ENCODE measurements at regions not wholly inside any gene's neighbourhood (a gene's known extent, or its start where the extent isn't known, plus 50 kb on each side); places are given as distances from the start of the nearest gene placed in this dataset.

DNA sequence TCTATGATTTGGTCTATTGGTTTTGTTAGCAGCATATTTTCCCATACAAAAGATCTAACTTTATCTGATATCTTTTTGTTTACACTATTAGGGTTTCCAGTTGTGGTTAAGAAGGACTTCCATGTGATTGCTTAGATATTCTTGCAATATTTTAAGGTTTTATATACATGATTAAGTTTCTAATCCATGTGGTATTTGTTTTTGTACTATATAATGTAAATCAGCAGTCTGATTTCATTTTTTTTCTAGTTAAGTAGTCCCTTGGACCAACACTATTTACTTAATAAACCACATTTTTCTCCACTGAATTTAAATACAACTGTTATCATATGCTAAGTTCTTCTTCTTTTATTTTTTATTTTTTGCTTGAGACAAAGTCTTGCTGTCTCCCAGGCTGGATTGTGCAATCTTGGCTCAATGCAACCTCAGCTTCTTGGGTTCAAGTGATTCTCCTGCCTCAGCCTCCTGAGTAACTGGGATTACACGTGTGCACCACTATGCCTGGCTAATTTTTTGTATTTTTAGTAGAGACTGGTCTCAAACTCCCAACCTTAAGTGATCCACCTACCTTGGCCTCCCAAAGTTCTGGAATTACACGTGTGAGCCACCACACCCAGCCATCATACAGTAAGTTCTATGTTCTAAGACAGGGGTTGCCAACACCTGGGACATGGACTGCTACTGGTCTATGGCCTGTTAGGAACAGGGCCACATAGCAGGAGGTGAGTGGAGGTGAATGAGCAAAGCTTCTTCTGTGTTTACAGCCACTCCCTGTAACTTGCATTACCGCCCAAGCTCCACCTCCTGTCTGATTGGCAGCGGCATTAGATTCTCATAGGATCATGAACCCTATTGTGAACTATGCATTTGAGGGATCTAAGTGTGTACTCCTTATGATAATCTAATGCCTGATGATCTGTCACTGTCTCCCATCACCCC, 58.5 kb upstream of the RAB27B start:
- no peak for DNase-seq (ENCODE audit: low read depth in 2 of 2)

DNA sequence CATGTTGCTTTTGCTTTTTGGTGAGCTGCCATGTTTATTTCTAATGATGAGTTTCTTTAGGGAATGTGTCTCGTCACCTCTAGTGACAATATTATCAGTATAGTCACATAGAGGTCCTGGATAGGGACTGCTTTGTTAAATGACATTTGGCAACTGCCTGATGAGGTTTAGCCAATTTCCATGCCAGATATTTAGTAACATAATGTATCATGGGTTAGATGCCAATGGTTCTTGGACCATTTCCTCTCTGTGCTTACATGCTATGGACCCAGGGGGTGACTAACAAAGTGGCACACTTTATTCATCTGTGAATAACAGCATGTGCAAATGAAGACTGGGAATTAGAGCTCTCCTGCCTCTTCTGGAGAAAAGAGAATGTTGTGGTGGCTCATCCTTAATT, 56.2 kb upstream of the RAB27B start:
- no peak for DNase-seq (ENCODE audit: low read depth in 2 of 2)

DNA sequence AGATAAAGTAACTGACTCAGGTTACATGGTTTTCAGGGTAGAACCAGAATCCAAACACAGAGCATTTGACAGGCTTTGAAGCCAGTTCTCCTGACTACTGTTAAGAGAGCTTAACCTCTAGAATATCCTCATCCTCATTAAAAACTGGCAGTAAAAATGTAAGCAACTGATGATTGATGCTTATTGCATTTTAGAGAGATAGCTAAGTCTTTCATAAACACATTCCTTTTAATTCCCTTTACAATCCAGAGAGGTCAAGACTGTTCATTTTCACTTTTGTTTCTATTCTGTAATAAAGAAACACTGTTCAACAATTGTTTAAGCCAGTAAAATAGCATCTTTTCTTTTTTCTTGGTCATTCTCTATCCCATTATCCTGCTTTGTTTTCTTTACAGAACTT, 53.9 kb upstream of the RAB27B start:
- peak in 1 of 2 donors; percentile 7 for DNase-seq (ENCODE audit: low read depth in 2 of 2)

DNA sequence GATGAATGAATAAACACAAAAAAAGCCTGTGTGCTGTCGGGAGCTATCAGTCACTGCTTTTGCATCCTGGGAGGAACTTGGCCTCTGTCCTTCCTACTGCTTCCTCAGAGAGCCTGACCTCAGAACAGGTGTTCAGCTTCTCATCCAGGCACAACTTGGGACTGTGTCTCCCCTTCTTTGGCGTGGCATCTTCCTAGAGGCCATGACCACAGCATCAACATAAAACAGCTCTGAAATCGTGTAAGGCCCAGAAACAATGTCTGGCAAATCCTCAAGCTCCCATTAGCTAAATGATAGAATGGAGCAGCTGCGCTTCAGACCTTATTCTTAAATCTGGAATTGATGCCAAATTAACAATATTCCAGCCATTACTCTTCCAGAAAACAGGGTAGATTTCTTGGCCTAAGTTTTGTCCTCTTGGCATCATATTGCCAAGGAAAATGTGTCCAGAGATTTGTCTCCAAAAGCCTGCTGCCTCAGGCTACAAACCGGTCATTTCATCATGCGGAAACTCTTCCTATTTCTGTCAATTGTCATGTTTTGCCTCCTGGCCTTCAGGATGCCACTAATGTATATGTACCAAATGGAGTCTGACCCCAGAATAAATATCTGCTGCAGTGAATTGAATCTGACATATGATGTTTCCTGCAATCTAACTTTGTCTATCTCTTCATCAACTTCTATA, 53.2 kb upstream of the RAB27B start:
- peak in 1 of 2 donors; percentile 34 for DNase-seq (ENCODE audit: low read depth in 2 of 2)

DNA sequence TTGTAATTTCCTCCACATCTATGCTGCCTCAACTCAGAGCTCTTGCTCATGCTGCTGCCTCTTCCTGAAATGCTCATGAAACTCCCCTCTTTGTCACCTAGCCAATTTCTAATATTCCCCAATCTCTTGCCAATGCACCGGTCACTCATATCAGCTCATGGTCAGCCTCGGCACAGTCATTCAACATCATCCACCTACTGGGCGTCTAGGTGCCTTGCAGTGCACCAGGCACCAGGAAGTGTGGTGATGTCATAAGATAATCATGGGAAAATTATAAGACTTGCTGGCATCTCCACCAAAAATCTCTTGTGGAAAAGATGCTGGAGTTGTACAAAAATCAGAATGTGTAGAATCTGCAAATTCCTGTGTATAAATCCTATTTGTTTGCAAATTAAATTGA, 52.6 kb upstream of the RAB27B start:
- DNase-seq (ENCODE audit: low read depth in 2 of 2), result peak; percentile 10 to 91

DNA sequence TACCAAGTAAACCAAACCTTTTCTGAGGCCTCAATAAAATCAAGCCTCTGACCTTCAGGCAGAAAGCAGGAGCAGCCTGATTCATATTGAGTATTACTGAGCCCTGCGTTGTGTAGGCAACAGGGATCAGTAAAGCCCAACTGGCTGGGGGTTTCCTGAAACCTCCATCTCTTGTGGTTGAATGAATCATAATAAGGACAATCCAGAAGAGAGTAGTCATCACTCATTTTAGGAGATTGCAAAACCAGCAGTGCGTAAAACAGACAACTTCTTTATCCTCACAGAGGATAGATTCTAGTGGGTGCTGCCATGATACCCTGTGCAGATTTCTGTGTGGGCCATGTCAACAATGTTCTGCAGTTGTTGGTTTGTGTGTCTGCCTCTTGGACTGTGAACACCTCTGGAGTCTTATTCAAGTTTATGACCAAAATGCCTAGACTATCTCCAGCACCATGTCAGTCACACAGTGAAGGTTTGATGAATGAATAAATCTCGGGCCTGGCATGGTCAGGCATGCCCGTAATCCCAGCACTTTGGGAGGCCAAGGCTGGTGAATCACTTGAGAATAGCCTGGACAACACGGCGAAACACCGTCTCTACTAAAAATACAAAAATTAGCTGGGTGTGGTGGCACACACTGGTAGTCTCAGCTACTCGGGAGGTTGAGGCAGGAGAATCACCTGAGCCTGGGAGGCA, 51.8 kb upstream of the RAB27B start:
- DNase-seq (ENCODE audit: low read depth in 2 of 2), result peak; percentile 2 to 96

DNA sequence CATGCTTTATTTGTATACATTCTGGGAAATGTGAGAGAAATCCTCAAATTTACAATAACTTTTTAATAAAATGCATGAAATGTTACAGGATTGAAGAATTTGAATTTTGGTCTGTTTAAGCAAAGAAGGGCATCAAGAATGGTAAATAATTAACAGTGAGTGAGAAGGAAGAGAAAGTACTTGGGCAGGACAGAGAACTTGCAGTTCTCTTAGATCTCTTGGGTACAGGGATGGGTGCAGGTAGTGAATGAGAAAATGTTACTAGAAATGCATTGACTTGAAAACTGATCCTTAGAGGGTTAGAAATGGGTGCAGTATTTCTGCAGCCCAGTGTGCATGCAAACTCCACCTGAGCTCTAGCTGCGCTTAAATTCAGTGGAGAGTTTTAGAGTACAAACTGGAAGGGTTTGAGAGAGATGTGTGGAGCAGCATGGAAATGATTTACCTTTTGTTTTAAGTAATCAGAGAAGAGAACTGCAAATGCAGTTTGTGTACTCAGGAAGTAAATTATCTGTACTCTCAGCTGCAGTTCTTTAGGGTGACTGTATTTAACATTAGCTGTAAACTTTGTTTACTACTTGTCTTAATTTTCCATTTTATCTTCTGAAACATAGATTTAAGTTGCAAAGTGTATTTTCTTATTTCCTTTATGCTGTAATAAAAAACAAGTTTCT, 51.0 kb upstream of the RAB27B start:
- no peak for DNase-seq (ENCODE audit: low read depth in 2 of 2)

DNA sequence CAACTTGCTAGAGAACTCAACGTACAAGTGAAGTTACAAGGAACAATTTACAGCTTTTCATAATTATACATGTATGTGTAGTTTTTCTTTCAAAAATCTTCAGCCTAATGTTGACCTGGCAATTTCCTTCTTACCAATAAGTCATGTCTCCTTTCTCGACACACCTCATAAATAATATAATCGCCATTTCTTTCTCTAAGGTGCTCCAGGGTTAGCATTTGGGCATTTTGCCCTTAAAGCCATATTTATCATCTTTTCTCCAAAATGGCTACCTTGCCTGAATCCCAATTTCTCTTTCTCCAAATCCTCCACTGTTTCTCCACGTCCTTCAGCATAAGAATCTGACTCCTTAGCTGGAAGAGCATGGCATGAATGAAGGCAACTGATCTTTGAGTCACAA, 50.3 kb upstream of the RAB27B start:
- DNase-seq (ENCODE audit: low read depth in 2 of 2), result no peak

Measured in lung microvascular endothelial cell (primary cell).